HepG2 (cell line): ENCODE measurements at regions not wholly inside any gene's neighbourhood (a gene's known extent, or its start where the extent isn't known, plus 50 kb on each side); places are given as distances from the start of the nearest gene placed in this dataset.

Source experiments
- ATAC-seq: fragments of 200-7000 bp; cut with Tn5 transposase; 3 replicates; pipeline ENCODE4 v1.9.1; 2020; ENCODE audit warnings: mild to moderate bottlenecking, moderate library complexity
- BruUV-seq: library from RNA; stranded (reverse); fragments of 400-500 nt; replicated peaks from 2 replicates; lab custom pipeline; 2021; lab: Mats Ljungman, UMichigan
- CTCF ChIA-PET: fragments of 300-600 bp; formaldehyde crosslinking; extraction: SDS; loops from one replicate; lab custom pipeline; 2021; ENCODE audit warnings: low total read pairs, inconsistent platforms, low intra/inter-chr PET ratio; lab: Yijun Ruan, JAX
- POLR2A ChIA-PET: fragments of 350-600 bp; sonication (Branson Sonifier 250); formaldehyde crosslinking; loops from one replicate; lab custom pipeline; 2020; ENCODE audit warnings: antibody characterized with exemption, inconsistent platforms; lab: Yijun Ruan, JAX
- DNase-seq: peaks from one replicate; pipeline ENCODE4 v3.0.0-alpha.2; 2015; ENCODE audit warnings: low spot score
- FAIRE-seq: peaks from 3 replicates; lab custom pipeline; 2011; peaks lifted over from hg19 to GRCh38; lab: Jason Lieb, UNC
- H2AFZ ChIP-seq: one replicate; pipeline ENCODE4 v1.6.1; 2011; ENCODE audit warnings: low read length, inconsistent platforms
- H3K27ac ChIP-seq: fragments of 300-600 bp; 3 replicates; pipeline ENCODE4 v1.8.0; 2011; ENCODE audit warnings: mixed run types, mild to moderate bottlenecking, mixed read lengths, low read length, inconsistent platforms; ENCODE audit not compliant: insufficient read depth; ENCODE audit errors: extremely low read length
- H3K27me3 ChIP-seq, 2 experiments: fragments of 200-600 bp in 1 of 2; 2 replicates in 1 of 2; 3 replicates in 1 of 2; pipeline versions ENCODE4 v1.6.0 to v1.8.0; 2011; ENCODE audit warnings: low read length in 2 of 2, mild to moderate bottlenecking in 2 of 2, moderate library complexity in 2 of 2, inconsistent platforms in 1 of 2; ENCODE audit not compliant: insufficient read depth in 2 of 2, control insufficient read depth in 1 of 2
- H3K36me3 ChIP-seq, 2 experiments: fragments of 200-600 bp in 1 of 2; replicated peaks in 1 of 2; 2 replicates in 1 of 2; 3 replicates in 1 of 2; pipeline versions ENCODE4 v1.5.1 to v1.8.0; 2011; ENCODE audit warnings: low read length in 2 of 2, inconsistent platforms in 1 of 2; ENCODE audit not compliant: insufficient read depth in 2 of 2, control insufficient read depth in 1 of 2
- H3K4me1 ChIP-seq: 2 replicates; pipeline ENCODE4 v1.5.1; 2012; ENCODE audit warnings: low read length, inconsistent platforms; ENCODE audit not compliant: insufficient read depth
- H3K4me2 ChIP-seq: 2 replicates; pipeline ENCODE4 v1.6.0; 2011; ENCODE audit warnings: low read depth, low read length, inconsistent platforms
- H3K4me3 ChIP-seq, 3 experiments: fragments of 200-600 bp in 1 of 3; sonication (generic), shearing (Covaris generic) in 1 of 3; replicated peaks in 1 of 3; 2 replicates each; pipeline ENCODE4 v1.5.1; 2011 to 2016; ENCODE audit warnings: low read length in 3 of 3, inconsistent platforms in 2 of 3, low read depth in 2 of 3, mild to moderate bottlenecking in 2 of 3, control low read depth in 1 of 3, mixed read lengths in 1 of 3; ENCODE audit not compliant: insufficient read depth in 1 of 3
- H3K79me2 ChIP-seq: one replicate; pipeline ENCODE4 v1.6.1; 2011; ENCODE audit warnings: low read length, inconsistent platforms; ENCODE audit not compliant: insufficient read depth
- H3K9ac ChIP-seq: 2 replicates; pipeline ENCODE4 v1.6.0; 2011; ENCODE audit warnings: mild to moderate bottlenecking, low read depth, low read length, inconsistent platforms; ENCODE audit not compliant: insufficient read depth
- H3K9me3 ChIP-seq: 2 replicates; pipeline ENCODE4 v1.5.1; 2012; ENCODE audit warnings: mild to moderate bottlenecking, low read length
- H4K20me1 ChIP-seq: 2 replicates; pipeline ENCODE4 v1.6.0; 2011; ENCODE audit warnings: inconsistent platforms, mild to moderate bottlenecking, low read length, moderate library complexity; ENCODE audit not compliant: insufficient read depth
- BRF2 ChIP-seq: sonication (generic); formaldehyde crosslinking; IDR thresholded peaks from 2 replicates; pipeline ENCODE4 v1.8.1; 2022; ENCODE audit warnings: mild to moderate bottlenecking, missing genetic modification reagents
- GATAD1 ChIP-seq: IDR thresholded peaks from 2 replicates; pipeline ENCODE4 v1.6.1; 2016; ENCODE audit warnings: missing genetic modification reagents, missing compliant biosample characterization
- GTF3A ChIP-seq: sonication (generic); formaldehyde crosslinking; conservative IDR thresholded peaks from 2 replicates; pipeline ENCODE4 v1.4.0; 2020; ENCODE audit warnings: mild to moderate bottlenecking, missing genetic modification reagents
- NFYB ChIP-seq: sonication (generic); formaldehyde crosslinking; IDR thresholded peaks from 2 replicates; pipeline ENCODE4 v1.4.0; 2020; ENCODE audit warnings: missing genetic modification reagents
- NRL ChIP-seq: sonication (generic); formaldehyde crosslinking; IDR thresholded peaks from 2 replicates; pipeline ENCODE4 v1.5.0; 2020; ENCODE audit warnings: missing genetic modification reagents, mild to moderate bottlenecking, moderate library complexity, borderline replicate concordance
- ZBTB4 ChIP-seq: sonication (generic); formaldehyde crosslinking; IDR thresholded peaks from 2 replicates; pipeline ENCODE4 v1.4.0; 2020; ENCODE audit warnings: missing genetic modification reagents, mild to moderate bottlenecking, borderline replicate concordance
- ZNF121 ChIP-seq: sonication (generic); formaldehyde crosslinking; IDR thresholded peaks from 2 replicates; pipeline ENCODE4 v1.5.0; 2020; ENCODE audit warnings: mild to moderate bottlenecking, missing genetic modification reagents
- ZNF143 ChIP-seq: sonication (generic); formaldehyde crosslinking; IDR thresholded peaks from 2 replicates; pipeline ENCODE4 v1.4.0; 2020; ENCODE audit warnings: missing genetic modification reagents
- ZNF414 ChIP-seq: sonication (generic); formaldehyde crosslinking; IDR thresholded peaks from 2 replicates; pipeline ENCODE4 v1.5.0; 2020; ENCODE audit warnings: missing genetic modification reagents
- ZNF589 ChIP-seq: sonication (generic); formaldehyde crosslinking; conservative IDR thresholded peaks from 2 replicates; pipeline ENCODE4 v1.8.0; 2022; ENCODE audit warnings: mild to moderate bottlenecking, moderate library complexity, missing genetic modification reagents
- in situ Hi-C: cut with HindIII; loops from 2 replicates; pipeline ENCODE4 v1.10.0; 2017; ENCODE audit warnings: low pct_unique_long_range_greater_than_20kb; ENCODE audit not compliant: extremely low pct_ligation_motif_present
- intact Hi-C: fragments of 100-400 bp; cut with micrococcal nuclease; formaldehyde crosslinking; loops from one replicate; pipeline ENCODE4 v1.10.0; 2022; ENCODE audit not compliant: unreplicated experiment
- TF ChIP-seq, protein P1 (sequence below): sonication (generic); formaldehyde crosslinking; IDR thresholded peaks from 2 replicates; pipeline ENCODE4 v1.4.0; 2020; ENCODE audit warnings: missing genetic modification reagents, borderline replicate concordance
- TF ChIP-seq, protein P2 (sequence below): sonication (generic); formaldehyde crosslinking; IDR thresholded peaks from 2 replicates; pipeline ENCODE4 v1.5.1; 2020; ENCODE audit warnings: missing genetic modification reagents, mild to moderate bottlenecking, borderline replicate concordance

- no peak overlapping the region for H3K9ac ChIP-seq
- DNase-seq = no peak
- no peak for ATAC-seq
- H3K27ac ChIP-seq = no peak overlapping the region
- FAIRE-seq = no peak
- H4K20me1 ChIP-seq = no peaks in the 10 kb centered on the region
- H3K4me3 ChIP-seq = no peak overlapping the region
- no peaks in the 10 kb centered on the region for H3K79me2 ChIP-seq
- in situ Hi-C loops = no loop called here
- H3K9me3 ChIP-seq = no peaks in the 10 kb centered on the region; the same call in 1 of the 2 replicates
- no peak overlapping the region for H2AFZ ChIP-seq
- no peaks in the 10 kb centered on the region for H3K36me3 ChIP-seq
- no peaks in the 10 kb centered on the region for H3K4me1 ChIP-seq
- no TSS peak for BruUV-seq
- no peak overlapping the region for H3K4me2 ChIP-seq
- intact Hi-C loops = no loop called here
- CTCF ChIA-PET = no interaction called here
- POLR2A ChIA-PET = no interaction called here
- TF ChIP-seq GTF3A (no peak), BRF2 (CRISPR knock-in tag) (no peak), ZNF121 (CRISPR knock-in tag) (no peak), NFYB (no peak), GATAD1 (CRISPR knock-in tag) (no peak), ZNF143 (no peak), ZBTB4 (no peak), ZNF414 (CRISPR knock-in tag) (no peak), ZNF589 (CRISPR knock-in tag) (no peak), NRL (CRISPR knock-in tag) (no peak)
- TF ChIP-seq, protein P1, sequence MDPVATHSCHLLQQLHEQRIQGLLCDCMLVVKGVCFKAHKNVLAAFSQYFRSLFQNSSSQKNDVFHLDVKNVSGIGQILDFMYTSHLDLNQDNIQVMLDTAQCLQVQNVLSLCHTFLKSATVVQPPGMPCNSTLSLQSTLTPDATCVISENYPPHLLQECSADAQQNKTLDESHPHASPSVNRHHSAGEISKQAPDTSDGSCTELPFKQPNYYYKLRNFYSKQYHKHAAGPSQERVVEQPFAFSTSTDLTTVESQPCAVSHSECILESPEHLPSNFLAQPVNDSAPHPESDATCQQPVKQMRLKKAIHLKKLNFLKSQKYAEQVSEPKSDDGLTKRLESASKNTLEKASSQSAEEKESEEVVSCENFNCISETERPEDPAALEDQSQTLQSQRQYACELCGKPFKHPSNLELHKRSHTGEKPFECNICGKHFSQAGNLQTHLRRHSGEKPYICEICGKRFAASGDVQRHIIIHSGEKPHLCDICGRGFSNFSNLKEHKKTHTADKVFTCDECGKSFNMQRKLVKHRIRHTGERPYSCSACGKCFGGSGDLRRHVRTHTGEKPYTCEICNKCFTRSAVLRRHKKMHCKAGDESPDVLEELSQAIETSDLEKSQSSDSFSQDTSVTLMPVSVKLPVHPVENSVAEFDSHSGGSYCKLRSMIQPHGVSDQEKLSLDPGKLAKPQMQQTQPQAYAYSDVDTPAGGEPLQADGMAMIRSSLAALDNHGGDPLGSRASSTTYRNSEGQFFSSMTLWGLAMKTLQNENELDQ (CRISPR knock-in tag) = no peak
- TF ChIP-seq, protein P2, sequence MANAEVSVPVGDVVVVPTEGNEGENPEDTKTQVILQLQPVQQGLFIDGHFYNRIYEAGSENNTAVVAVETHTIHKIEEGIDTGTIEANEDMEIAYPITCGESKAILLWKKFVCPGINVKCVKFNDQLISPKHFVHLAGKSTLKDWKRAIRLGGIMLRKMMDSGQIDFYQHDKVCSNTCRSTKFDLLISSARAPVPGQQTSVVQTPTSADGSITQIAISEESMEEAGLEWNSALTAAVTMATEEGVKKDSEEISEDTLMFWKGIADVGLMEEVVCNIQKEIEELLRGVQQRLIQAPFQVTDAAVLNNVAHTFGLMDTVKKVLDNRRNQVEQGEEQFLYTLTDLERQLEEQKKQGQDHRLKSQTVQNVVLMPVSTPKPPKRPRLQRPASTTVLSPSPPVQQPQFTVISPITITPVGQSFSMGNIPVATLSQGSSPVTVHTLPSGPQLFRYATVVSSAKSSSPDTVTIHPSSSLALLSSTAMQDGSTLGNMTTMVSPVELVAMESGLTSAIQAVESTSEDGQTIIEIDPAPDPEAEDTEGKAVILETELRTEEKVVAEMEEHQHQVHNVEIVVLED (CRISPR knock-in tag) = no peak
- H3K27me3 ChIP-seq = no peaks in the 10 kb centered on the region; a peak in 1 of 5 replicates
These were observed 503.0 kb upstream of the CD180 start for GRCh38 chr5:67699560-67699959.
